B cell (primary cell): ENCODE measurements at regions not wholly inside any gene's neighbourhood (a gene's known extent, or its start where the extent isn't known, plus 50 kb on each side); places are given as distances from the start of the nearest gene placed in this dataset.

Experiments
- ATAC-seq: fragments of 200-7000 bp; cut with Tn5 transposase; one replicate; pipeline ENCODE4 v1.10.0; 2021; ENCODE audit warnings: low read depth, mild to moderate bottlenecking, moderate number of reproducible peaks, moderate library complexity
- CTCF ChIA-PET: fragments of 350-600 bp; sonication (Branson Sonifier 250); formaldehyde crosslinking; loops from one replicate; lab custom pipeline; 2021; ENCODE audit warnings: antibody characterized with exemption, inconsistent platforms; lab: Charles Lee
- POLR2A ChIA-PET: fragments of 350-600 bp; sonication (Branson Sonifier 250); formaldehyde crosslinking; loops from one replicate; lab custom pipeline; 2021; ENCODE audit warnings: antibody characterized with exemption; lab: Charles Lee
- DNase-seq: peaks from one replicate; pipeline ENCODE4 v3.0.0; 2013
- H2AFZ ChIP-seq: 2 replicates; pipeline ENCODE4 v1.6.1; 2012; ENCODE audit warnings: mild to moderate bottlenecking, low read depth, low read length; ENCODE audit not compliant: insufficient read depth, poor library complexity, severe bottlenecking
- H3K27ac ChIP-seq, 2 donors: 1 replicate in 1 of 2; 2 replicates in 1 of 2; pipeline ENCODE4 v1.5.1; 2012 to 2013; ENCODE audit warnings: low read length in 2 of 2, mild to moderate bottlenecking in 2 of 2, moderate library complexity in 1 of 2
- H3K27me3 ChIP-seq, 4 experiments: fragments of 200-600 bp in 1 of 4; sonication (generic) in 1 of 4; replicated peaks in 1 of 4; 1 replicate in 2 of 4; 2 replicates in 2 of 4; pipeline versions ENCODE4 v1.6.1 to v1.7.0; 2013 to 2016; ENCODE audit warnings: low read length in 3 of 4, mild to moderate bottlenecking in 2 of 4, mixed read lengths in 1 of 4, moderate library complexity in 1 of 4; ENCODE audit not compliant: insufficient read depth in 4 of 4, control insufficient read depth in 3 of 4; ENCODE audit errors: control extremely low read depth in 1 of 4
- H3K36me3 ChIP-seq, 2 experiments: replicated peaks in 1 of 2; 1 replicate in 1 of 2; 2 replicates in 1 of 2; pipeline versions ENCODE4 v1.6.1 to v1.7.1; 2013; ENCODE audit warnings: low read length in 1 of 2; ENCODE audit not compliant: insufficient read depth in 2 of 2, control insufficient read depth in 1 of 2; ENCODE audit errors: control extremely low read depth in 1 of 2, extremely low read depth in 1 of 2
- H3K4me1 ChIP-seq, 2 donors: fragments of 200-600 bp in 1 of 2; sonication (generic) in 1 of 2; 1 replicate in 1 of 2; 2 replicates in 1 of 2; pipeline versions ENCODE4 v1.5.1 to v1.6.1; 2013 to 2017; ENCODE audit warnings: low read length in 2 of 2; ENCODE audit not compliant: control insufficient read depth in 2 of 2, insufficient read depth in 2 of 2
- H3K4me2 ChIP-seq: replicated peaks from 2 replicates; pipeline ENCODE3; 2012; ENCODE audit warnings: mild to moderate bottlenecking, low read depth, low read length; ENCODE audit not compliant: poor library complexity, severe bottlenecking
- H3K4me3 ChIP-seq, 5 experiments: fragments of 200-600 bp in 1 of 5; sonication (generic) in 1 of 5; 1 replicate in 3 of 5; 2 replicates in 2 of 5; pipeline versions ENCODE4 v1.5.1 to v1.7.0; 2011 to 2016; ENCODE audit warnings: low read length in 4 of 5, mild to moderate bottlenecking in 4 of 5, low read depth in 2 of 5, control low read depth in 1 of 5, moderate library complexity in 1 of 5; ENCODE audit not compliant: insufficient read depth in 1 of 5; ENCODE audit errors: control extremely low read depth in 1 of 5, extremely low read depth in 1 of 5
- H3K79me2 ChIP-seq: fragments of 200-600 bp; sonication (generic); one replicate; pipeline ENCODE4 v1.6.0; 2016; ENCODE audit warnings: low read length; ENCODE audit not compliant: control insufficient read depth, insufficient read depth
- H3K9ac ChIP-seq: fragments of 200-600 bp; sonication (generic); 2 replicates; pipeline ENCODE4 v1.6.1; 2017; ENCODE audit warnings: mild to moderate bottlenecking, low read length, moderate library complexity
- H3K9me3 ChIP-seq, 3 donors: one replicate each; pipeline versions ENCODE4 v1.6.1 to v1.7.1; 2013; ENCODE audit warnings: low read length in 2 of 3; ENCODE audit not compliant: control insufficient read depth in 2 of 3, insufficient read depth in 1 of 3; ENCODE audit errors: control extremely low read depth in 1 of 3
- H4K20me1 ChIP-seq: 2 replicates; pipeline ENCODE4 v1.6.0; 2012; ENCODE audit warnings: mild to moderate bottlenecking, low read length; ENCODE audit not compliant: insufficient read depth, control insufficient read depth, poor library complexity, severe bottlenecking
- H3K27ac Mint-ChIP-seq: one replicate; pipeline ENCODE4 v1.8.0; 2021; ENCODE audit warnings: mixed read lengths
- H3K27me3 Mint-ChIP-seq: one replicate; pipeline ENCODE4 v1.8.0; 2021; ENCODE audit warnings: mixed read lengths
- H3K4me1 Mint-ChIP-seq: one replicate; pipeline ENCODE4 v1.8.0; 2021; ENCODE audit warnings: mixed read lengths
- H3K4me3 Mint-ChIP-seq: one replicate; pipeline ENCODE4 v1.8.0; 2021; ENCODE audit warnings: mixed read lengths
- H3K9me3 Mint-ChIP-seq: one replicate; pipeline ENCODE4 v1.8.0; 2022; ENCODE audit warnings: mixed read lengths; ENCODE audit not compliant: insufficient read depth
- EZH2 ChIP-seq: IDR thresholded peaks from 2 replicates; pipeline ENCODE4 v1.6.1; 2012; ENCODE audit warnings: borderline replicate concordance, low read depth, mild to moderate bottlenecking, moderate library complexity, low read length; ENCODE audit not compliant: insufficient read depth, poor library complexity, severe bottlenecking
- WGBS: methylation state at CpG from one replicate; pipeline ENCODE4 v1.1.5; 2013; ENCODE audit warnings: missing lambda C conversion rate; ENCODE audit not compliant: insufficient coverage; 5-methylcytosine and 5-hydroxymethylcytosine counted together
- intact Hi-C: fragments of 100-400 bp; cut with micrococcal nuclease; formaldehyde crosslinking; loops from one replicate; pipeline ENCODE4 v1.10.0; 2022
- TF ChIP-seq, protein P1 (sequence below): fragments of 200-600 bp; IDR thresholded peaks from one replicate; pipeline ENCODE4 v1.8.0; 2022; ENCODE audit warnings: antibody characterized with exemption, mild to moderate bottlenecking

DNA sequence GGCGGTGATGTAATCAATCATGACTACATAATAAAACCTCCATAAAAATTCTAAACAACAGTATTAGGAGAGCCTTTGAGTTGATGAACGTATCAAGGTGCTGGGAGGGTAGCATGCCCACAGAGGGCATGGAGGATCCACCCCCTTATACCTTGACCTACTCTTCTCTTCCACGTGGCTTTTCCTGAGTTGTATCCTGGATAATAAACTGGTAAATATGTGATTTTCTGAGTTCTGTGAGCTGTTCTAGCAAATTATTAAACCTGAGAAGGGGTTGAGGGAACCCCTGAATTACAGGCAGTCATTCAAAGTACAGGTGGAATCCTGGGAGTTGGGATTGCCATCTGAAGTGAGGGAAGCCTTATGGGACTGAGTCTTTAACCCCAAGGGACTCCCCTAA lies 446.9 kb downstream of the DYNC2H1 start:
- Histone ChIP-seq H3K27me3 (no peaks in the 10 kb centered on the region), H3K79me2 (no peaks in the 10 kb centered on the region), H3K4me1 (no peaks in the 10 kb centered on the region), H3K36me3 (no peaks in the 10 kb centered on the region), H3K9ac (no peak overlapping the region), H4K20me1 (no peaks in the 10 kb centered on the region), H3K9me3 (no peaks in the 10 kb centered on the region), H2AFZ (no peak overlapping the region), H3K4me2 (no peak overlapping the region), H3K4me3 (no peak overlapping the region), H3K27ac (no peak overlapping the region)
- intact Hi-C loops, result no loop called here
- no CpG with 5 or more reads among the region's 3 CpGs for WGBS
- H3K4me1 Mint-ChIP-seq, result no peaks in the 10 kb centered on the region
- no peaks in the 10 kb centered on the region for H3K9me3 Mint-ChIP-seq
- CTCF ChIA-PET, result no interaction called here
- H3K4me3 Mint-ChIP-seq, result no peak overlapping the region
- H3K27ac Mint-ChIP-seq, result no peak overlapping the region
- ATAC-seq, result no peak
- DNase-seq, result no peak
- POLR2A ChIA-PET, result no interaction called here
- H3K27me3 Mint-ChIP-seq, result peaks cover 3% of the 10 kb centered on the region
- TF ChIP-seq, protein P1, sequence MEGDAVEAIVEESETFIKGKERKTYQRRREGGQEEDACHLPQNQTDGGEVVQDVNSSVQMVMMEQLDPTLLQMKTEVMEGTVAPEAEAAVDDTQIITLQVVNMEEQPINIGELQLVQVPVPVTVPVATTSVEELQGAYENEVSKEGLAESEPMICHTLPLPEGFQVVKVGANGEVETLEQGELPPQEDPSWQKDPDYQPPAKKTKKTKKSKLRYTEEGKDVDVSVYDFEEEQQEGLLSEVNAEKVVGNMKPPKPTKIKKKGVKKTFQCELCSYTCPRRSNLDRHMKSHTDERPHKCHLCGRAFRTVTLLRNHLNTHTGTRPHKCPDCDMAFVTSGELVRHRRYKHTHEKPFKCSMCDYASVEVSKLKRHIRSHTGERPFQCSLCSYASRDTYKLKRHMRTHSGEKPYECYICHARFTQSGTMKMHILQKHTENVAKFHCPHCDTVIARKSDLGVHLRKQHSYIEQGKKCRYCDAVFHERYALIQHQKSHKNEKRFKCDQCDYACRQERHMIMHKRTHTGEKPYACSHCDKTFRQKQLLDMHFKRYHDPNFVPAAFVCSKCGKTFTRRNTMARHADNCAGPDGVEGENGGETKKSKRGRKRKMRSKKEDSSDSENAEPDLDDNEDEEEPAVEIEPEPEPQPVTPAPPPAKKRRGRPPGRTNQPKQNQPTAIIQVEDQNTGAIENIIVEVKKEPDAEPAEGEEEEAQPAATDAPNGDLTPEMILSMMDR, result no peak
- no peak for TF ChIP-seq EZH2

DNA sequence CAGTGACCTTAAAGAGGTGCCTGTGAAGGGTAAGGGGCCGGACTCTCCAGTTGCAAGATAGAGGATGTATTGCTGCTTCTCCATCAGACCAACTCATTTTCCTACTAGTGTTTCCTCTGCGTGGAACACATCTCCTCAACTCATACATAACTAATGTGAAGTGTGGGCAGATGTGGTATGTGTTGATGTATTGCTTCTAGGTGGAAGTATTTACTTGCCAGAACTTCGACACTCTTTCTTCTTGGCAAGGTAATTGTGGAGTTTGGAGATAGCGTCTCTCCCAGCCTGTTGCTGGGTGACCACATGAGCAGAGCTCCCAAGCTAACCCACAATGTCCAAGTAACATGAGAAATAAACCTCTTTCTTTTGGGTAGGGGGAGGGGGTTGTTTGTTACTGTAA lies 456.9 kb downstream of the DYNC2H1 start:
- H3K4me2 ChIP-seq, result no peak overlapping the region
- ChIA-PET POLR2A (no interaction called here), CTCF (no interaction called here)
- no peak for DNase-seq
- no peaks in the 10 kb centered on the region for H3K9me3 ChIP-seq
- Mint-ChIP-seq H3K9me3 (peaks cover 3% of the 10 kb centered on the region), H3K27ac (no peak overlapping the region), H3K4me3 (no peak overlapping the region), H3K4me1 (no peaks in the 10 kb centered on the region), H3K27me3 (no peaks in the 10 kb centered on the region)
- no peaks in the 10 kb centered on the region for H3K79me2 ChIP-seq
- H3K36me3 ChIP-seq, result no peaks in the 10 kb centered on the region
- 80% methylated on average over 1 of the region's 4 CpGs for WGBS
- H3K27ac ChIP-seq, result no peak overlapping the region
- no peak overlapping the region for H2AFZ ChIP-seq
- ATAC-seq, result no peak
- H3K9ac ChIP-seq, result no peak overlapping the region
- H4K20me1 ChIP-seq, result no peaks in the 10 kb centered on the region
- H3K27me3 ChIP-seq, result no peaks in the 10 kb centered on the region
- H3K4me1 ChIP-seq, result no peaks in the 10 kb centered on the region
- intact Hi-C loops, result no loop called here
- TF ChIP-seq EZH2, result no peak
- TF ChIP-seq, protein P1, result no peak
- H3K4me3 ChIP-seq, result no peak overlapping the region
